GM12878 (cell line): ENCODE measurements at regions not wholly inside any gene's neighbourhood (a gene's known extent, or its start where the extent isn't known, plus 50 kb on each side); places are given as distances from the start of the nearest gene placed in this dataset.

Experiments used
- ATAC-seq: fragments of 200-7000 bp; cut with Tn5 transposase; 3 replicates; pipeline ENCODE4 v1.9.1; 2020; ENCODE audit warnings: mild to moderate bottlenecking, moderate library complexity
- BruUV-seq: library from RNA; stranded (reverse); fragments of 400-500 nt; replicated peaks from 2 replicates; lab custom pipeline; 2021; lab: Mats Ljungman, UMichigan
- CTCF ChIA-PET: fragments of 300-600 bp; sonication (Branson Sonifier 250); formaldehyde crosslinking; extraction: SDS; loops from one replicate; lab custom pipeline; 2021; ENCODE audit warnings: inconsistent platforms; lab: Yijun Ruan, JAX
- POLR2A ChIA-PET: fragments of 350-600 bp; formaldehyde crosslinking; extraction: SDS; loops from one replicate; lab custom pipeline; 2021; ENCODE audit warnings: inconsistent platforms; lab: Charles Lee
- RAD21 ChIA-PET: fragments of 300-600 bp; sonication (Branson Sonifier 250); formaldehyde crosslinking; loops from one replicate; lab custom pipeline; 2023; ENCODE audit warnings: antibody characterized with exemption; ENCODE audit not compliant: unreplicated experiment; lab: Charles Lee
- SMC1A ChIA-PET: fragments of 300-600 bp; sonication (Branson Sonifier 250); formaldehyde crosslinking; loops from one replicate; lab custom pipeline; 2023; ENCODE audit not compliant: unreplicated experiment, uncharacterized antibody; lab: Charles Lee
- DNase-seq: peaks from one replicate; pipeline ENCODE4 v3.0.0-alpha.2; 2011; ENCODE audit warnings: low read depth, low spot score
- FAIRE-seq: peaks from 3 replicates; lab custom pipeline; 2011; peaks lifted over from hg19 to GRCh38; lab: Jason Lieb, UNC
- H2AFZ ChIP-seq: 2 replicates; pipeline ENCODE4 v1.6.0; 2011; ENCODE audit warnings: low read depth, low read length, control low read depth; ENCODE audit not compliant: control insufficient read depth
- H3K27ac ChIP-seq: 2 replicates; pipeline ENCODE4 v1.5.1; 2011; ENCODE audit warnings: control low read depth; ENCODE audit not compliant: control insufficient read depth, insufficient read depth
- H3K27me3 ChIP-seq, 2 experiments: replicated peaks in 1 of 2; 2 replicates each; pipeline versions ENCODE4 v1.6.0 to v1.6.1; 2011; ENCODE audit warnings: low read length in 1 of 2; ENCODE audit not compliant: control insufficient read depth in 2 of 2, insufficient read depth in 2 of 2
- H3K36me3 ChIP-seq, 2 experiments: 2 replicates each; pipeline ENCODE4 v1.5.1; 2011; ENCODE audit warnings: low read length in 1 of 2; ENCODE audit not compliant: control insufficient read depth in 2 of 2, insufficient read depth in 2 of 2
- H3K4me1 ChIP-seq: 2 replicates; pipeline ENCODE4 v1.6.1; 2011; ENCODE audit warnings: mild to moderate bottlenecking, low read length, moderate library complexity, mixed read lengths; ENCODE audit not compliant: control insufficient read depth, insufficient read depth
- H3K4me2 ChIP-seq: 2 replicates; pipeline ENCODE4 v1.6.0; 2011; ENCODE audit warnings: control low read depth; ENCODE audit not compliant: control insufficient read depth, insufficient read depth
- H3K4me3 ChIP-seq: fragments of 200-600 bp; sonication (generic); 2 replicates; pipeline ENCODE4 v1.5.1; 2016
- H3K79me2 ChIP-seq: 2 replicates; pipeline ENCODE4 v1.6.0; 2011; ENCODE audit warnings: low read length; ENCODE audit not compliant: control insufficient read depth, insufficient read depth
- H3K9ac ChIP-seq: 2 replicates; pipeline ENCODE4 v1.8.0; 2011; ENCODE audit warnings: low read length, control low read depth, mixed read lengths; ENCODE audit not compliant: control insufficient read depth, insufficient read depth
- H3K9me3 ChIP-seq: replicated peaks from 3 replicates; pipeline ENCODE4 v1.5.1; 2011; ENCODE audit warnings: mild to moderate bottlenecking, low read length; ENCODE audit not compliant: control insufficient read depth, insufficient read depth
- H4K20me1 ChIP-seq: 2 replicates; pipeline ENCODE4 v1.6.0; 2011; ENCODE audit not compliant: control insufficient read depth, insufficient read depth
- RUNX3 ChIP-seq: IDR thresholded peaks from 2 replicates; pipeline ENCODE4 v1.6.1; 2012; ENCODE audit warnings: low read length, inconsistent platforms
- USF1 ChIP-seq: IDR thresholded peaks from 2 replicates; pipeline ENCODE4 v1.6.1; 2011; ENCODE audit warnings: borderline replicate concordance, low read depth, mild to moderate bottlenecking, moderate library complexity, mixed read lengths, low read length; ENCODE audit not compliant: insufficient read depth; ENCODE audit errors: extremely low read length
- ZNF687 ChIP-seq: fragments of 450-650 bp; IDR thresholded peaks from 2 replicates; pipeline ENCODE4 v1.6.1; 2017; ENCODE audit warnings: mild to moderate bottlenecking, moderate library complexity
- WGBS: methylation state at CpG from one replicate; pipeline ENCODE4 v1.1.6; 2016; ENCODE audit warnings: low lambda C conversion rate; ENCODE audit not compliant: insufficient replicate concordance, insufficient coverage; ENCODE audit errors: missing lambda C conversion rate; 5-methylcytosine and 5-hydroxymethylcytosine counted together
- in situ Hi-C: fragments of 300-500 bp; cut with MboI; formaldehyde crosslinking; loops from 9 replicates; pipeline ENCODE4 v1.14.3; 2018; ENCODE audit warnings: mixed read lengths
- intact Hi-C: fragments of 100-400 bp; cut with micrococcal nuclease; formaldehyde crosslinking; loops from one replicate; pipeline ENCODE4 v1.14.2; 2022; ENCODE audit not compliant: unreplicated experiment

DNA sequence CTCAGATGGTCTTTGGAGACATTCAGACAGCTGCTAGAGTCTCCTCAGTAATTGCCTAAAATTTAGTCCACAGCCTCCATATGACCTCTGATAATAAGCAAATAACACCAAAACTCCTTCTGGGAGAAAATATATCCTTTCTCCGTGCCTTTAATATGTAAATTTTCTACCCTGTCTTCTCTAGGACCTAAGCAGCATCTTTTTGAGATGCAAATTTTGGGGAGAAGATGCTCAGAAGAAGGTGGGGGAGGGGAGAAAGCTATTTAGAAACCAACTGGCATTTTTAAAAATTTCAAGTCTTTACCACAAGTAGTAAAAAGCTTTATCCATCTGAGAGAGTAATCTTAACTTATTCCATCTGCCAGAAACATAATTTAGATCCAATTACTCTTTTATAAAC, 91.8 kb upstream of the KCNK12 start:
- CTCF ChIA-PET = interaction anchor here (2.1 kb wide), 1 partner anchor 9 kb away, joined by 7 read pairs; no protein-coding TSS in a partner anchor
- intact Hi-C loops = no loop called here
- Histone ChIP-seq H2AFZ (no peak overlapping the region), H3K9ac (no peak overlapping the region), H3K27me3 (no peaks in the 10 kb centered on the region), H3K4me2 (no peak overlapping the region), H3K4me3 (no peak overlapping the region), H3K27ac (no peak overlapping the region), H3K79me2 (no peaks in the 10 kb centered on the region), H3K9me3 (no peaks in the 10 kb centered on the region), H4K20me1 (no peaks in the 10 kb centered on the region), H3K4me1 (peaks cover 18% of the 10 kb centered on the region), H3K36me3 (no peaks in the 10 kb centered on the region)
- POLR2A ChIA-PET = no interaction called here
- BruUV-seq = no TSS peak
- TF ChIP-seq USF1 (no peak), ZNF687 (no peak), RUNX3 (no peak)
- ATAC-seq (no peak), DNase-seq (no peak), FAIRE-seq (no peak)
- SMC1A ChIA-PET = interaction anchor here (1.6 kb wide), 1 partner anchor 105 kb away, joined by 4 read pairs; no protein-coding TSS in a partner anchor
- WGBS = 0% methylated on average over 1 of the region's 1 CpG
- RAD21 ChIA-PET = no interaction called here
- in situ Hi-C loops = no loop called here
